Thyroid gland (tissue), 4 donors: ENCODE measurements at regions not wholly inside any gene's neighbourhood (a gene's known extent, or its start where the extent isn't known, plus 50 kb on each side); places are given as distances from the start of the nearest gene placed in this dataset.

Experiments used
- DNase-seq, 2 donors: peaks; one replicate each; pipeline ENCODE4 v3.0.0-alpha.2; 2019
- H3K27ac ChIP-seq, 3 donors: fragments of 200-600 bp; sonication (generic); 1 replicate in 2 of 3; 2 replicates in 1 of 3; pipeline ENCODE4 v1.5.1; 2016 to 2019; ENCODE audit warnings: mild to moderate bottlenecking in 1 of 3, moderate library complexity in 1 of 3
- H3K27me3 ChIP-seq: fragments of 200-600 bp; sonication (generic); one replicate; pipeline ENCODE4 v1.5.1; 2019
- H3K36me3 ChIP-seq, 2 donors: fragments of 200-600 bp; sonication (generic); one replicate each; pipeline ENCODE4 v1.5.1; 2016 to 2019
- H3K4me1 ChIP-seq, 2 donors: fragments of 200-600 bp; sonication (generic); one replicate each; pipeline ENCODE4 v1.5.1; 2017 to 2019
- H3K4me3 ChIP-seq, 3 donors: fragments of 200-600 bp; sonication (generic); replicated peaks in 1 of 3; 1 replicate in 2 of 3; 2 replicates in 1 of 3; pipeline ENCODE4 v1.5.1; 2016; ENCODE audit warnings: mild to moderate bottlenecking in 1 of 3
- H3K9me3 ChIP-seq: fragments of 200-600 bp; sonication (generic); one replicate; pipeline ENCODE4 v1.5.1; 2017
- CTCF ChIP-seq, 6 experiments: fragments of 200-600 bp in 3 of 6; fragments of 450-650 bp in 3 of 6; sonication (generic) in 3 of 6; IDR thresholded peaks; one replicate each; pipeline ENCODE4 v1.5.1; 2016 to 2019; ENCODE audit warnings: antibody characterized with exemption in 6 of 6, mild to moderate bottlenecking in 2 of 6, inconsistent platforms in 1 of 6, moderate library complexity in 1 of 6
- POLR2A ChIP-seq, 2 donors: fragments of 450-650 bp; IDR thresholded peaks; one replicate each; pipeline ENCODE4 v1.6.1; 2017; ENCODE audit warnings: antibody characterized with exemption in 2 of 2, mild to moderate bottlenecking in 2 of 2, moderate library complexity in 1 of 2
- WGBS, 2 donors: methylation state at CpG; one replicate each; pipeline ENCODE4 v1.1.5; 2017; 5-methylcytosine and 5-hydroxymethylcytosine counted together
- intact Hi-C: fragments of 100-400 bp; cut with DNase I; formaldehyde crosslinking; loops from one replicate; pipeline ENCODE4 v1.15.1; 2023

GRCh38 chr15:62541250-62541649, 376.2 kb upstream of the C2CD4B start:
- intact Hi-C loops: no loop called here
- H3K4me3 ChIP-seq: no peak overlapping the region
- TF ChIP-seq POLR2A (IDR thresholded peaks at IDR 0.05): no peak
- TF ChIP-seq CTCF (IDR thresholded peaks at IDR 0.05): no peak
- H3K27me3 ChIP-seq: no peaks in the 10 kb centered on the region
- no peaks in the 10 kb centered on the region for H3K9me3 ChIP-seq
- no peaks in the 10 kb centered on the region for H3K36me3 ChIP-seq
- DNase-seq: no peak
- peaks cover 20 to 25% of the 10 kb centered on the region in 2 donors for H3K4me1 ChIP-seq
- 76 to 86% methylated on average over 4 of the region's 4 CpGs for WGBS, 2 donors
- H3K27ac ChIP-seq: no peak overlapping the region

- 89% methylated on average over 6 of the region's 6 CpGs for whole genome bisulfite sequencing, 2 donors
- no peak for DNase-seq
- TF ChIP-seq POLR2A (IDR thresholded peaks at IDR 0.05) (no peak), CTCF (IDR thresholded peaks at IDR 0.05) (no peak)
- H3K36me3 ChIP-seq: no peaks in the 10 kb centered on the region
- intact Hi-C loops: no loop called here
- no peak overlapping the region for H3K27ac ChIP-seq
- no peaks in the 10 kb centered on the region for H3K9me3 ChIP-seq
- no peak overlapping the region for H3K4me3 ChIP-seq
- no peaks in the 10 kb centered on the region for H3K27me3 ChIP-seq
- H3K4me1 ChIP-seq: peaks cover 26 to 31% of the 10 kb centered on the region in 2 donors
These were observed 376.8 kb upstream of the C2CD4B start for GRCh38 chr15:62541846-62542245.

GRCh38 chr15:62544446-62544845, 379.4 kb upstream of the C2CD4B start:
- Histone ChIP-seq H3K36me3 (no peaks in the 10 kb centered on the region), H3K4me1 (peaks cover 35 to 38% of the 10 kb centered on the region in 2 donors), H3K9me3 (no peaks in the 10 kb centered on the region), H3K27me3 (no peaks in the 10 kb centered on the region), H3K27ac (peak overlapping the region in 1 of 3 donors; percentile 90), H3K4me3 (no peak overlapping the region)
- TF ChIP-seq POLR2A (IDR thresholded peaks at IDR 0.05): no peak
- TF ChIP-seq CTCF (IDR thresholded peaks at IDR 0.05): no peak
- WGBS, 2 donors: 87 to 92% methylated on average over 3 of the region's 3 CpGs
- intact Hi-C loops: no loop called here
- DNase-seq: no peak

- Histone ChIP-seq H3K36me3 (no peaks in the 10 kb centered on the region), H3K27me3 (no peaks in the 10 kb centered on the region), H3K4me1 (peaks cover 46 to 49% of the 10 kb centered on the region in 2 donors), H3K27ac (peak overlapping the region; percentile 26 to 90 (median 77)), H3K4me3 (no peak overlapping the region), H3K9me3 (no peaks in the 10 kb centered on the region)
- WGBS, 2 donors: 41 to 49% methylated on average over 4 of the region's 4 CpGs
- peak; percentile 69 to 83 for DNase-seq
- intact Hi-C loops: no loop called here
- TF ChIP-seq POLR2A (IDR thresholded peaks at IDR 0.05) (peak in 1 of 2 donors; percentile 33), CTCF (IDR thresholded peaks at IDR 0.05) (no peak)
These were observed 380.6 kb upstream of the C2CD4B start for GRCh38 chr15:62545467-62546227.

- WGBS, 2 donors: 78% methylated on average over 4 of the region's 4 CpGs
- H3K27me3 ChIP-seq: no peaks in the 10 kb centered on the region
- intact Hi-C loops: no loop called here
- H3K4me3 ChIP-seq: no peak overlapping the region
- peak overlapping the region; percentile 26 to 90 (median 77) for H3K27ac ChIP-seq
- H3K36me3 ChIP-seq: no peaks in the 10 kb centered on the region
- H3K9me3 ChIP-seq: no peaks in the 10 kb centered on the region
- H3K4me1 ChIP-seq: peaks cover 52 to 55% of the 10 kb centered on the region in 2 donors
- DNase-seq: no peak
- TF ChIP-seq POLR2A (IDR thresholded peaks at IDR 0.05) (no peak), CTCF (IDR thresholded peaks at IDR 0.05) (no peak)
These were observed 381.5 kb upstream of the C2CD4B start for GRCh38 chr15:62546628-62547027.
